Limb (tissue), 2 donors: ENCODE measurements at regions not wholly inside any gene's neighbourhood (a gene's known extent, or its start where the extent isn't known, plus 50 kb on each side); places are given as distances from the start of the nearest gene placed in this dataset.
"Not testable (repeated sequence)": the region's sequence is repeated elsewhere in the genome, so short reads cannot be mapped to it uniquely, and the experiment has no call there.

ENCODE experiments used
- DNase-seq, 2 donors: peaks; one replicate each; pipeline ENCODE4 v3.0.0-alpha.2; 2016; ENCODE audit errors: extremely low spot score in 2 of 2

- no peak for DNase-seq
Measured at GRCh38 chr22:23396362-23397007, 183.6 kb downstream of the IGLL1 start.

GRCh38 chr22:23395530-23396361 is 184.3 kb downstream of the IGLL1 start:
- peak in 1 of 2 donors; percentile 27 for DNase-seq

GRCh38 chr22:23394525-23395326 is 185.4 kb downstream of the IGLL1 start:
- DNase-seq, result no peak

GRCh38 chr22:23393721-23394320 is 186.3 kb downstream of the IGLL1 start:
- no peak for DNase-seq

GRCh38 chr22:23393199-23393598 is 186.9 kb downstream of the IGLL1 start:
- not testable (repeated sequence) for DNase-seq

- no peak for DNase-seq
Measured at GRCh38 chr22:23392420-23393121, 187.5 kb downstream of the IGLL1 start.

GRCh38 chr22:23391022-23391421 is 189.1 kb downstream of the IGLL1 start:
- no peak for DNase-seq

- peak in 1 of 2 donors; percentile 29 for DNase-seq
Measured at GRCh38 chr22:23389271-23390071, 190.6 kb downstream of the IGLL1 start.

- DNase-seq, result peak in 1 of 2 donors; percentile 26
Measured at GRCh38 chr22:23388517-23388890, 191.6 kb downstream of the IGLL1 start.

GRCh38 chr22:23387827-23388516 is 192.1 kb downstream of the IGLL1 start:
- DNase-seq, result no peak

- DNase-seq, result no peak
Measured at GRCh38 chr22:23386822-23387580, 193.1 kb downstream of the IGLL1 start.

GRCh38 chr22:23385678-23386631 is 194.1 kb downstream of the IGLL1 start:
- DNase-seq, result peak; percentile 78 to 93

- no peak for DNase-seq
Measured at GRCh38 chr22:23384923-23385677, 195.0 kb downstream of the IGLL1 start.

GRCh38 chr22:23384431-23384830 is 195.7 kb downstream of the IGLL1 start:
- no peak for DNase-seq

GRCh38 chr22:23383491-23384361 is 196.4 kb downstream of the IGLL1 start:
- DNase-seq, result peak; percentile 43 to 68
